ENCODE measurements at regions not wholly inside any gene's neighbourhood (a gene's known extent, or its start where the extent isn't known, plus 50 kb on each side); places are given as distances from the start of the nearest gene placed in this dataset.
A peak's percentile ranks its signal among the peaks of the same experiment; 100 is the strongest.

GRCh38 chrX:120793098-120793497 lies 82.6 kb downstream of the CT47B1 start:
- Histone ChIP-seq H3K79me2 (ENCODE audit: insufficient read depth, low read length) (no peaks in the 10 kb centered on the region), H3K27me3 (ENCODE audit: insufficient read depth, low read length) (no peaks in the 10 kb centered on the region), H3F3A (ENCODE audit: insufficient read depth, low read length) (no peaks in the 10 kb centered on the region), H3K9me3 (ENCODE audit: low read length) (no peaks in the 10 kb centered on the region), H3K4me1 (ENCODE audit: insufficient read depth, low read length, severe bottlenecking) (peaks cover 8% of the 10 kb centered on the region), H3K9ac (ENCODE audit: low read length) (no peak overlapping the region), H3K4me2 (ENCODE audit: low read length) (no peak overlapping the region), H2AFZ (ENCODE audit: low read length) (no peak overlapping the region), H4K20me1 (ENCODE audit: insufficient read depth, low read length) (no peaks in the 10 kb centered on the region), H3K36me3 (ENCODE audit: insufficient read depth, low read length) (no peaks in the 10 kb centered on the region; the same call in 1 of the 2 replicates), H3K27ac (ENCODE audit: low read depth, low read length, poor library complexity, severe bottlenecking) (no peak overlapping the region), H3K4me3 (ENCODE audit: low read depth, low read length, poor library complexity, severe bottlenecking) (no peak overlapping the region), H3K9me2 (ENCODE audit: low read depth, low read length) (no peaks in the 10 kb centered on the region)
- TF ChIP-seq, protein P1, sequence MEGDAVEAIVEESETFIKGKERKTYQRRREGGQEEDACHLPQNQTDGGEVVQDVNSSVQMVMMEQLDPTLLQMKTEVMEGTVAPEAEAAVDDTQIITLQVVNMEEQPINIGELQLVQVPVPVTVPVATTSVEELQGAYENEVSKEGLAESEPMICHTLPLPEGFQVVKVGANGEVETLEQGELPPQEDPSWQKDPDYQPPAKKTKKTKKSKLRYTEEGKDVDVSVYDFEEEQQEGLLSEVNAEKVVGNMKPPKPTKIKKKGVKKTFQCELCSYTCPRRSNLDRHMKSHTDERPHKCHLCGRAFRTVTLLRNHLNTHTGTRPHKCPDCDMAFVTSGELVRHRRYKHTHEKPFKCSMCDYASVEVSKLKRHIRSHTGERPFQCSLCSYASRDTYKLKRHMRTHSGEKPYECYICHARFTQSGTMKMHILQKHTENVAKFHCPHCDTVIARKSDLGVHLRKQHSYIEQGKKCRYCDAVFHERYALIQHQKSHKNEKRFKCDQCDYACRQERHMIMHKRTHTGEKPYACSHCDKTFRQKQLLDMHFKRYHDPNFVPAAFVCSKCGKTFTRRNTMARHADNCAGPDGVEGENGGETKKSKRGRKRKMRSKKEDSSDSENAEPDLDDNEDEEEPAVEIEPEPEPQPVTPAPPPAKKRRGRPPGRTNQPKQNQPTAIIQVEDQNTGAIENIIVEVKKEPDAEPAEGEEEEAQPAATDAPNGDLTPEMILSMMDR (IDR thresholded peaks at IDR 0.05; ENCODE audit: low read length), result no peak
- no peak for TF ChIP-seq EZH2 (IDR thresholded peaks at IDR 0.05; ENCODE audit: borderline replicate concordance, low read length)

GRCh38 chrX:120791013-120791643 lies 84.5 kb downstream of the CT47B1 start:
- H3K27ac ChIP-seq (ENCODE audit: low read depth, low read length, poor library complexity, severe bottlenecking), result no peak overlapping the region
- no peaks in the 10 kb centered on the region for H3K79me2 ChIP-seq (ENCODE audit: insufficient read depth, low read length)
- H3K4me1 ChIP-seq (ENCODE audit: insufficient read depth, low read length, severe bottlenecking), result peaks cover 8% of the 10 kb centered on the region
- H3F3A ChIP-seq (ENCODE audit: insufficient read depth, low read length), result no peaks in the 10 kb centered on the region
- H3K27me3 ChIP-seq (ENCODE audit: insufficient read depth, low read length), result no peaks in the 10 kb centered on the region
- H3K9ac ChIP-seq (ENCODE audit: low read length), result no peak overlapping the region
- no peak overlapping the region for H2AFZ ChIP-seq (ENCODE audit: low read length)
- H3K36me3 ChIP-seq (ENCODE audit: insufficient read depth, low read length), result no peaks in the 10 kb centered on the region
- H3K4me2 ChIP-seq (ENCODE audit: low read length), result no peak overlapping the region
- TF ChIP-seq, protein P1 (IDR thresholded peaks at IDR 0.05; ENCODE audit: low read length), result no peak
- no peaks in the 10 kb centered on the region for H4K20me1 ChIP-seq (ENCODE audit: insufficient read depth, low read length)
- H3K4me3 ChIP-seq (ENCODE audit: low read depth, low read length, poor library complexity, severe bottlenecking), result no peak overlapping the region
- H3K9me3 ChIP-seq (ENCODE audit: low read length), result no peaks in the 10 kb centered on the region
- H3K9me2 ChIP-seq (ENCODE audit: low read depth, low read length), result no peaks in the 10 kb centered on the region

GRCh38 chrX:120790552-120790951 lies 85.1 kb downstream of the CT47B1 start:
- H3F3A ChIP-seq (ENCODE audit: insufficient read depth, low read length), result no peaks in the 10 kb centered on the region
- H3K9ac ChIP-seq (ENCODE audit: low read length), result no peak overlapping the region
- H3K27ac ChIP-seq (ENCODE audit: low read depth, low read length, poor library complexity, severe bottlenecking), result no peak overlapping the region
- peak overlapping the region; percentile 44; the same call in 1 of the 2 replicates for H2AFZ ChIP-seq (ENCODE audit: low read length)
- H3K9me3 ChIP-seq (ENCODE audit: low read length), result no peaks in the 10 kb centered on the region
- H3K9me2 ChIP-seq (ENCODE audit: low read depth, low read length), result no peaks in the 10 kb centered on the region
- peaks cover 8% of the 10 kb centered on the region for H3K4me1 ChIP-seq (ENCODE audit: insufficient read depth, low read length, severe bottlenecking)
- no peaks in the 10 kb centered on the region for H3K36me3 ChIP-seq (ENCODE audit: insufficient read depth, low read length)
- H3K4me2 ChIP-seq (ENCODE audit: low read length), result no peak overlapping the region
- no peak overlapping the region for H3K4me3 ChIP-seq (ENCODE audit: low read depth, low read length, poor library complexity, severe bottlenecking)
- no peaks in the 10 kb centered on the region for H3K27me3 ChIP-seq (ENCODE audit: insufficient read depth, low read length)
- TF ChIP-seq, protein P1 (IDR thresholded peaks at IDR 0.05; ENCODE audit: low read length), result no peak
- no peak for TF ChIP-seq EZH2 (IDR thresholded peaks at IDR 0.05; ENCODE audit: borderline replicate concordance, low read length)
- no peaks in the 10 kb centered on the region for H4K20me1 ChIP-seq (ENCODE audit: insufficient read depth, low read length)
- no peaks in the 10 kb centered on the region for H3K79me2 ChIP-seq (ENCODE audit: insufficient read depth, low read length)
